ENCODE measurements at regions not wholly inside any gene's neighbourhood (a gene's known extent, or its start where the extent isn't known, plus 50 kb on each side); places are given as distances from the start of the nearest gene placed in this dataset.

DNA sequence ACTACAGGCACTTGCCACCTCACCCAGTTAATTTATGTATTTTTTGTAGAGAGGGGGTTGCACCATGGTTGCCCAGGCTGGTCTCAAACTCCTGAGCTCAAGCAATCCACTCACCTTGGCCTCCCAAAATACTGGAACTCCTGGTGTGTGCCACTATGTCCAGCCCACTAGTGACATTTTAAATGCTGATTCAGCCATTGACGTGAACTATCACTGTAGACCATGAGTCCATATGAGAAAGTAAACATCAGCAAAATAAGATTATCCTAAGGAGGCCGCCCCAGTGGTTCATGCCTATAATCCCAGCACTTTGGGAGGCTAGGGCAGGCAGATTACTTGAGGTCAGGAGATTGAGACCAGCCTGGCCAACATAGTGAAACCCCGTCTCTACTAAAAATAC is 488.1 kb upstream of the EDIL3 start:
- H3K4me1 ChIP-seq, result no peaks in the 10 kb centered on the region
- WGBS (ENCODE audit: missing lambda C conversion rate), result 17% methylated on average over 3 of the region's 3 CpGs
- TF ChIP-seq ZSCAN20 (CRISPR knock-in tag; IDR thresholded peaks at IDR 0.05) (no peak), MAFK (IDR thresholded peaks at IDR 0.05; ENCODE audit: partially characterized antibody) (peak; percentile 55)
- no peak for FAIRE-seq
- H3K4me2 ChIP-seq, result no peak overlapping the region
- no peak overlapping the region for H3K27ac ChIP-seq
- DNase-seq (ENCODE audit: low read depth in 1 of 2, low spot score in 1 of 2), result no peak
- ChIA-PET POLR2A (no interaction called here), CTCF (no interaction called here)
- no peaks in the 10 kb centered on the region for H3K9me3 ChIP-seq
- no peak overlapping the region for H3K4me3 ChIP-seq
- ATAC-seq, result no peak

DNA sequence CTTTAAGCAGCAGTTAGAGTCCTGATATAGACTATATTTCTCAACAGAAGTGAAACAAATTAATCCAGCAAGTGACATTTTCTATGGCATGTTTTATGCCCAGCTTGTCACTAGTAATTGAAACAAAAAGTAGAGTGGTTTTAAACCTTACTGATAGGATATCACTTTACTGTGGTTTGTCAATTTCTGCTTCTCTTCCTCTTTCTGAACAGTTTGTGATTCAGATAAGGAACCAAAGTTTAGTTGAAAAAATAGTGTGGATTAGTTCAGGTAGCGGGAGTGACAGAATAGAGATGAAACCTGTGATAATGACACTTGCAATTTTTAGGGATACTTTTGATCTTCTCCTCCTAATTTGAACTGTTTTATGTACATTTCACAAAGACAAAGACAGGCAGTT is 485.7 kb upstream of the EDIL3 start:
- DNase-seq (ENCODE audit: low read depth in 1 of 2, low spot score in 1 of 2), result no peak
- POLR2A ChIA-PET, result no interaction called here
- no peak overlapping the region for H3K27ac ChIP-seq
- no peak for FAIRE-seq
- H3K4me1 ChIP-seq, result no peaks in the 10 kb centered on the region
- no peak overlapping the region for H3K4me3 ChIP-seq
- no peak overlapping the region for H3K4me2 ChIP-seq
- no peaks in the 10 kb centered on the region for H3K9me3 ChIP-seq
- TF ChIP-seq HEYL (CRISPR knock-in tag; IDR thresholded peaks at IDR 0.05) (no peak), ESRRA (IDR thresholded peaks at IDR 0.05; ENCODE audit: borderline replicate concordance, low read length) (no peak), ZFP36 (IDR thresholded peaks at IDR 0.05; ENCODE audit: borderline replicate concordance, partially characterized antibody) (no peak), ZNF302 (CRISPR knock-in tag; IDR thresholded peaks at IDR 0.05) (no peak), RNF2 (IDR thresholded peaks at IDR 0.05; ENCODE audit: borderline replicate concordance, low read depth) (no peak), PHF8 (IDR thresholded peaks at IDR 0.05; ENCODE audit: borderline replicate concordance, low read depth) (no peak), EP300 (IDR thresholded peaks at IDR 0.05) (no peak), HOXA7 (CRISPR knock-in tag; IDR thresholded peaks at IDR 0.05) (no peak), ZSCAN20 (CRISPR knock-in tag; IDR thresholded peaks at IDR 0.05) (no peak), CEBPB (IDR thresholded peaks at IDR 0.05) (no peak), RFX5 (IDR thresholded peaks at IDR 0.05) (no peak), HOXB13 (CRISPR knock-in tag; IDR thresholded peaks at IDR 0.05; ENCODE audit: low read depth) (no peak), TP53 (CRISPR knock-in tag; IDR thresholded peaks at IDR 0.05) (no peak), POLR2AphosphoS2 (conservative IDR thresholded peaks at IDR 0.05; ENCODE audit: low read length) (no peak), CHD2 (IDR thresholded peaks at IDR 0.05; ENCODE audit: low read length, partially characterized antibody) (no peak), MAZ (IDR thresholded peaks at IDR 0.05; ENCODE audit: borderline replicate concordance, low read depth, low read length) (no peak)
- TF ChIP-seq, protein P1, sequence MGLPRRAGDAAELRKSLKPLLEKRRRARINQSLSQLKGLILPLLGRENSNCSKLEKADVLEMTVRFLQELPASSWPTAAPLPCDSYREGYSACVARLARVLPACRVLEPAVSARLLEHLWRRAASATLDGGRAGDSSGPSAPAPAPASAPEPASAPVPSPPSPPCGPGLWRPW (IDR thresholded peaks at IDR 0.05), result no peak
- TF ChIP-seq, protein P2, sequence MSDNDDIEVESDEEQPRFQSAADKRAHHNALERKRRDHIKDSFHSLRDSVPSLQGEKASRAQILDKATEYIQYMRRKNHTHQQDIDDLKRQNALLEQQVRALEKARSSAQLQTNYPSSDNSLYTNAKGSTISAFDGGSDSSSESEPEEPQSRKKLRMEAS (IDR thresholded peaks at IDR 0.05), result no peak
- TF ChIP-seq, protein P3, sequence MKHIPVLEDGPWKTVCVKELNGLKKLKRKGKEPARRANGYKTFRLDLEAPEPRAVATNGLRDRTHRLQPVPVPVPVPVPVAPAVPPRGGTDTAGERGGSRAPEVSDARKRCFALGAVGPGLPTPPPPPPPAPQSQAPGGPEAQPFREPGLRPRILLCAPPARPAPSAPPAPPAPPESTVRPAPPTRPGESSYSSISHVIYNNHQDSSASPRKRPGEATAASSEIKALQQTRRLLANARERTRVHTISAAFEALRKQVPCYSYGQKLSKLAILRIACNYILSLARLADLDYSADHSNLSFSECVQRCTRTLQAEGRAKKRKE (CRISPR knock-in tag; IDR thresholded peaks at IDR 0.05; ENCODE audit: low read depth), result no peak
- CTCF ChIA-PET, result no interaction called here
- 0% methylated on average over 1 of the region's 1 CpG for WGBS (ENCODE audit: missing lambda C conversion rate)
- ATAC-seq, result no peak

DNA sequence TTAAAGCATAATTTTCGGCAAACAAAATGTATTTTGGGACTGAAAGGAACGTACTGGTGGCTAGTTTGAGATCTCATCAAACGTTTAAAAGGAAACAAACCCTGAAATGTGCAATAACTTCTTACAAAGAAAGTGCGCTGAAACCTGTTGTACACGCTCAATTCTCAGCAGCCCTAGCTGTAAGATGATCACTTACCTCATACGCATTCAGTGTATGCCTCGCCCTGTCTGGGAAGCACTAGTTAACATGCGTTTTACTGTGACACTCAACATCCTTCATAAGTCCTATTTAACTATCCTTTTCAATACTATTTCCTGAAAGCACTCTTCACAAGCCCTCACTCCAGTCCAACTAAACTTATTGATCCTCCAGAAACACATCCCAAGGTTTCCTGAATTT is 485.0 kb upstream of the EDIL3 start:
- DNase-seq (ENCODE audit: low read depth in 1 of 2, low spot score in 1 of 2) (no peak), FAIRE-seq (no peak), ATAC-seq (no peak)
- ChIA-PET CTCF (no interaction called here), POLR2A (no interaction called here)
- H3K27ac ChIP-seq, result no peak overlapping the region
- no peaks in the 10 kb centered on the region for H3K4me1 ChIP-seq
- TF ChIP-seq, protein P1 (IDR thresholded peaks at IDR 0.05), result no peak
- no peak for TF ChIP-seq CHD4 (IDR thresholded peaks at IDR 0.05; ENCODE audit: borderline replicate concordance)
- TF ChIP-seq HOXB5 (CRISPR knock-in tag; IDR thresholded peaks at IDR 0.05), result no peak
- no peak for TF ChIP-seq JUN (IDR thresholded peaks at IDR 0.05)
- TF ChIP-seq RNF2 (IDR thresholded peaks at IDR 0.05; ENCODE audit: borderline replicate concordance, low read depth), result no peak
- TF ChIP-seq, protein P4, sequence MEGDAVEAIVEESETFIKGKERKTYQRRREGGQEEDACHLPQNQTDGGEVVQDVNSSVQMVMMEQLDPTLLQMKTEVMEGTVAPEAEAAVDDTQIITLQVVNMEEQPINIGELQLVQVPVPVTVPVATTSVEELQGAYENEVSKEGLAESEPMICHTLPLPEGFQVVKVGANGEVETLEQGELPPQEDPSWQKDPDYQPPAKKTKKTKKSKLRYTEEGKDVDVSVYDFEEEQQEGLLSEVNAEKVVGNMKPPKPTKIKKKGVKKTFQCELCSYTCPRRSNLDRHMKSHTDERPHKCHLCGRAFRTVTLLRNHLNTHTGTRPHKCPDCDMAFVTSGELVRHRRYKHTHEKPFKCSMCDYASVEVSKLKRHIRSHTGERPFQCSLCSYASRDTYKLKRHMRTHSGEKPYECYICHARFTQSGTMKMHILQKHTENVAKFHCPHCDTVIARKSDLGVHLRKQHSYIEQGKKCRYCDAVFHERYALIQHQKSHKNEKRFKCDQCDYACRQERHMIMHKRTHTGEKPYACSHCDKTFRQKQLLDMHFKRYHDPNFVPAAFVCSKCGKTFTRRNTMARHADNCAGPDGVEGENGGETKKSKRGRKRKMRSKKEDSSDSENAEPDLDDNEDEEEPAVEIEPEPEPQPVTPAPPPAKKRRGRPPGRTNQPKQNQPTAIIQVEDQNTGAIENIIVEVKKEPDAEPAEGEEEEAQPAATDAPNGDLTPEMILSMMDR (IDR thresholded peaks at IDR 0.05), result no peak
- TF ChIP-seq, protein P3 (CRISPR knock-in tag; IDR thresholded peaks at IDR 0.05; ENCODE audit: low read depth), result no peak
- TF ChIP-seq EP300 (IDR thresholded peaks at IDR 0.05), result no peak
- TF ChIP-seq BHLHE40 (IDR thresholded peaks at IDR 0.05; ENCODE audit: low read depth, low read length), result no peak
- no peak for TF ChIP-seq KDM1A (IDR thresholded peaks at IDR 0.05; ENCODE audit: low read depth)
- no peak for TF ChIP-seq FOSL2 (IDR thresholded peaks at IDR 0.05)
- no peak for TF ChIP-seq FOSL2 (CRISPR knock-in tag; IDR thresholded peaks at IDR 0.05)
- no peak for TF ChIP-seq HEYL (CRISPR knock-in tag; IDR thresholded peaks at IDR 0.05)
- no peak for TF ChIP-seq CBX2 (IDR thresholded peaks at IDR 0.05; ENCODE audit: borderline replicate concordance, low read depth)
- no peak for TF ChIP-seq CBX8 (IDR thresholded peaks at IDR 0.05)
- no peak for TF ChIP-seq ZC3H11A (IDR thresholded peaks at IDR 0.05)
- TF ChIP-seq KDM5A (IDR thresholded peaks at IDR 0.05), result no peak
- H3K4me3 ChIP-seq, result no peak overlapping the region
- 21% methylated on average over 8 of the region's 8 CpGs for WGBS (ENCODE audit: missing lambda C conversion rate)
- H3K4me2 ChIP-seq, result no peak overlapping the region
- no peaks in the 10 kb centered on the region for H3K9me3 ChIP-seq
